Caco-2 (cell line): ENCODE measurements at regions not wholly inside any gene's neighbourhood (a gene's known extent, or its start where the extent isn't known, plus 50 kb on each side); places are given as distances from the start of the nearest gene placed in this dataset.

ENCODE experiments used
- BruUV-seq: library from RNA; stranded (reverse); fragments of 400-500 nt; replicated peaks from 2 replicates; lab custom pipeline; 2021; lab: Mats Ljungman, UMichigan
- CTCF ChIA-PET: fragments of 300-600 bp; sonication (Branson Sonifier 250); formaldehyde crosslinking; loops from one replicate; lab custom pipeline; 2022; ENCODE audit warnings: antibody characterized with exemption; lab: Charles Lee
- POLR2A ChIA-PET: fragments of 300-600 bp; sonication (Branson Sonifier 250); formaldehyde crosslinking; loops from one replicate; lab custom pipeline; 2022; ENCODE audit warnings: antibody characterized with exemption; lab: Charles Lee
- DNase-seq, 2 experiments: peaks; one replicate each; pipeline versions ENCODE4 v3.0.0 to v3.0.0-alpha.2; 2020 to 2022
- H3K27me3 ChIP-seq: replicated peaks from 2 replicates; pipeline ENCODE4 v1.6.0; 2011; ENCODE audit warnings: low read length; ENCODE audit not compliant: control insufficient read depth, insufficient read depth
- H3K36me3 ChIP-seq: 2 replicates; pipeline ENCODE4 v1.5.1; 2011; ENCODE audit warnings: low read length; ENCODE audit not compliant: control insufficient read depth, insufficient read depth
- H3K4me1 ChIP-seq: fragments of 250-450 bp; sonication (Bioruptor Pico); 2 replicates; pipeline ENCODE4 v1.5.1; 2020; ENCODE audit warnings: mild to moderate bottlenecking
- H3K4me3 ChIP-seq: 2 replicates; pipeline ENCODE4 v1.5.1; 2011; ENCODE audit warnings: low read depth, mild to moderate bottlenecking, control low read depth, low read length
- H3K9me3 ChIP-seq: fragments of 250-450 bp; sonication (Bioruptor Pico); 2 replicates; pipeline ENCODE4 v1.5.1; 2020; ENCODE audit warnings: mild to moderate bottlenecking, moderate library complexity
- H3K27ac Mint-ChIP-seq: one replicate; pipeline ENCODE4 v1.8.0; 2022; ENCODE audit warnings: mixed read lengths; ENCODE audit not compliant: unreplicated experiment
- H3K27me3 Mint-ChIP-seq: one replicate; pipeline ENCODE4 v1.8.0; 2022; ENCODE audit warnings: mixed read lengths; ENCODE audit not compliant: insufficient read depth, unreplicated experiment
- H3K36me3 Mint-ChIP-seq: one replicate; pipeline ENCODE4 v1.8.0; 2022; ENCODE audit warnings: mild to moderate bottlenecking, mixed read lengths; ENCODE audit not compliant: insufficient read depth, unreplicated experiment
- H3K4me1 Mint-ChIP-seq: one replicate; pipeline ENCODE4 v1.8.0; 2022; ENCODE audit warnings: low read depth, mixed read lengths; ENCODE audit not compliant: unreplicated experiment
- H3K4me3 Mint-ChIP-seq: one replicate; pipeline ENCODE4 v1.8.0; 2022; ENCODE audit warnings: mild to moderate bottlenecking, moderate library complexity, mixed read lengths; ENCODE audit not compliant: unreplicated experiment
- H3K9me3 Mint-ChIP-seq: one replicate; pipeline ENCODE4 v1.8.0; 2022; ENCODE audit warnings: mixed read lengths; ENCODE audit not compliant: unreplicated experiment
- CTCF ChIP-seq, 2 experiments: fragments of 200-600 bp in 1 of 2; IDR thresholded peaks; 1 replicate in 1 of 2; 2 replicates in 1 of 2; pipeline versions ENCODE4 v1.5.1 to v1.8.0; 2011 to 2022; ENCODE audit warnings: antibody characterized with exemption in 1 of 2, control low read depth in 1 of 2, inconsistent platforms in 1 of 2, low read depth in 1 of 2, low read length in 1 of 2, mild to moderate bottlenecking in 1 of 2, moderate library complexity in 1 of 2; ENCODE audit not compliant: insufficient read depth in 1 of 2, severe bottlenecking in 1 of 2, unreplicated experiment in 1 of 2
- intact Hi-C: fragments of 100-400 bp; cut with micrococcal nuclease; formaldehyde crosslinking; loops from one replicate; pipeline ENCODE4 v1.10.0; 2022; ENCODE audit not compliant: unreplicated experiment

- H3K27me3 ChIP-seq = no peaks in the 10 kb centered on the region
- H3K4me3 ChIP-seq = no peak overlapping the region
- Mint-ChIP-seq H3K4me1 (no peaks in the 10 kb centered on the region), H3K9me3 (peaks cover 10% of the 10 kb centered on the region), H3K4me3 (no peak overlapping the region), H3K36me3 (no peaks in the 10 kb centered on the region), H3K27ac (no peak overlapping the region), H3K27me3 (no peaks in the 10 kb centered on the region)
- no peaks in the 10 kb centered on the region for H3K36me3 ChIP-seq
- ChIA-PET CTCF (no interaction called here), POLR2A (no interaction called here)
- no peak for TF ChIP-seq CTCF (IDR thresholded peaks at IDR 0.05; ENCODE audit: insufficient read depth in 1 of 2, low read depth in 1 of 2, low read length in 1 of 2, severe bottlenecking in 1 of 2, unreplicated experiment in 1 of 2)
- BruUV-seq = no TSS peak
- intact Hi-C loops = no loop called here
- DNase-seq = no peak
- no peaks in the 10 kb centered on the region for H3K4me1 ChIP-seq
- no peaks in the 10 kb centered on the region; the same call in 1 of the 2 replicates for H3K9me3 ChIP-seq
Measured at GRCh38 chr2:145059343-145059742, 539.4 kb upstream of the ZEB2 start.

DNA sequence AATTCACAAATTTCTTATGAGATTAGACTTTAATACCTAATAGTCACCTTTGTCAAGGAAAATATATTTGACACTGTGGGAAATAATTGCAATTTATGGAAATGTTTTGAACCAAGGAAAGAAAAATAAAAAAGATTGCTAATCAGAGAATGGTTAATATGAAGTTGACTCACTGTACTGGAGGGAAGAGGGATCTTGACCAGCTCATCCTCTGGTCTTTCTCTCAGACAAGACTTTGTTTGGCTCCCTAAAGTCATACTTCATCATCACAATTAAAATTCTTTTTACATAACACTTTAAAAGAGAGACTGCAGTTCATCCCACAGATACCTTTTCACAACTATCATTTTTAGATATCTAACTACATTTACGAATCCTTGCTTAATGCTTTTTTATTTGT lies 538.5 kb upstream of the ZEB2 start:
- no TSS peak for BruUV-seq
- POLR2A ChIA-PET = no interaction called here
- TF ChIP-seq CTCF (IDR thresholded peaks at IDR 0.05; ENCODE audit: insufficient read depth in 1 of 2, low read depth in 1 of 2, low read length in 1 of 2, severe bottlenecking in 1 of 2, unreplicated experiment in 1 of 2) = no peak
- no peak overlapping the region for H3K4me3 Mint-ChIP-seq
- H3K4me3 ChIP-seq = no peak overlapping the region
- no peaks in the 10 kb centered on the region; the same call in 1 of the 2 replicates for H3K9me3 ChIP-seq
- peaks cover 10% of the 10 kb centered on the region for H3K9me3 Mint-ChIP-seq
- no peaks in the 10 kb centered on the region for H3K27me3 Mint-ChIP-seq
- intact Hi-C loops = no loop called here
- no peaks in the 10 kb centered on the region for H3K36me3 ChIP-seq
- no peaks in the 10 kb centered on the region for H3K4me1 ChIP-seq
- H3K4me1 Mint-ChIP-seq = no peaks in the 10 kb centered on the region
- no peaks in the 10 kb centered on the region for H3K27me3 ChIP-seq
- no peak overlapping the region for H3K27ac Mint-ChIP-seq
- CTCF ChIA-PET = no interaction called here
- no peaks in the 10 kb centered on the region for H3K36me3 Mint-ChIP-seq
- no peak for DNase-seq

- no TSS peak for BruUV-seq
- intact Hi-C loops = no loop called here
- no peak overlapping the region for H3K27ac Mint-ChIP-seq
- H3K4me1 ChIP-seq = no peaks in the 10 kb centered on the region
- no peak overlapping the region for H3K4me3 ChIP-seq
- no peak overlapping the region for H3K4me3 Mint-ChIP-seq
- CTCF ChIA-PET = no interaction called here
- H3K9me3 ChIP-seq = no peaks in the 10 kb centered on the region; the same call in 1 of the 2 replicates
- no peak for TF ChIP-seq CTCF (IDR thresholded peaks at IDR 0.05; ENCODE audit: insufficient read depth in 1 of 2, low read depth in 1 of 2, low read length in 1 of 2, severe bottlenecking in 1 of 2, unreplicated experiment in 1 of 2)
- H3K27me3 Mint-ChIP-seq = no peaks in the 10 kb centered on the region
- H3K36me3 Mint-ChIP-seq = no peaks in the 10 kb centered on the region
- POLR2A ChIA-PET = no interaction called here
- no peak for DNase-seq
- H3K9me3 Mint-ChIP-seq = no peaks in the 10 kb centered on the region
- H3K36me3 ChIP-seq = no peaks in the 10 kb centered on the region
- H3K27me3 ChIP-seq = no peaks in the 10 kb centered on the region
- no peaks in the 10 kb centered on the region for H3K4me1 Mint-ChIP-seq
Measured at GRCh38 chr2:145055651-145056050, 535.7 kb upstream of the ZEB2 start.
